PFSK-1 (cell line): ENCODE measurements at regions not wholly inside any gene's neighbourhood (a gene's known extent, or its start where the extent isn't known, plus 50 kb on each side); places are given as distances from the start of the nearest gene placed in this dataset.

Experiments
- POLR2AphosphoS5 ChIP-seq: IDR thresholded peaks from 2 replicates; pipeline ENCODE4 v1.6.1; 2012; ENCODE audit warnings: low read depth, mild to moderate bottlenecking, control low read depth, low read length, moderate library complexity
- SIN3A ChIP-seq: IDR thresholded peaks from 2 replicates; pipeline ENCODE4 v1.6.1; 2012; ENCODE audit warnings: mild to moderate bottlenecking, low read length, moderate library complexity, borderline replicate concordance; ENCODE audit not compliant: insufficient read depth
- TAF1 ChIP-seq: IDR thresholded peaks from 2 replicates; pipeline ENCODE4 v1.6.1; 2012; ENCODE audit warnings: low read length, control low read depth, borderline replicate concordance; ENCODE audit not compliant: insufficient read depth

GRCh38 chr3:35502699-35503098 is 136.6 kb upstream of the ARPP21 start:
- TF ChIP-seq TAF1 = no peak
- TF ChIP-seq SIN3A = no peak
- TF ChIP-seq POLR2AphosphoS5 = no peak
